NCI-H1048 (cell line): ENCODE measurements at regions not wholly inside any gene's neighbourhood (a gene's known extent, or its start where the extent isn't known, plus 50 kb on each side); places are given as distances from the start of the nearest gene placed in this dataset.
"Not testable (repeated sequence)": the region's sequence is repeated elsewhere in the genome, so short reads cannot be mapped to it uniquely, and the experiment has no call there.

Experiments
- DNase-seq: peaks from one replicate; lab custom pipeline; 2025; lab: John Stamatoyannopoulos, UW

GRCh38 chr12:47481041-47481440, 224.8 kb downstream of the RPAP3 start:
- DNase-seq: no peak

- DNase-seq: no peak
Measured at GRCh38 chr12:47478426-47478825, 227.4 kb downstream of the RPAP3 start.

- DNase-seq: no peak
Measured at GRCh38 chr12:47473091-47473490, 232.7 kb downstream of the RPAP3 start.

GRCh38 chr12:47470349-47470748, 235.5 kb downstream of the RPAP3 start:
- DNase-seq: not testable (repeated sequence)

GRCh38 chr12:47463918-47464317, 241.9 kb downstream of the RPAP3 start:
- not testable (repeated sequence) for DNase-seq

GRCh38 chr12:47458279-47458678, 247.6 kb downstream of the RPAP3 start:
- no peak for DNase-seq

GRCh38 chr12:47449797-47450196, 256.0 kb downstream of the RPAP3 start:
- DNase-seq: no peak

GRCh38 chr12:47442310-47442709, 263.5 kb downstream of the RPAP3 start:
- no peak for DNase-seq

GRCh38 chr12:47441490-47441889, 264.3 kb downstream of the RPAP3 start:
- DNase-seq: no peak

GRCh38 chr12:47438175-47438574, 267.7 kb downstream of the RPAP3 start:
- no peak for DNase-seq

GRCh38 chr12:47437570-47437969, 268.3 kb downstream of the RPAP3 start:
- no peak for DNase-seq

GRCh38 chr12:47433876-47434275, 272.0 kb downstream of the RPAP3 start:
- DNase-seq: no peak

- DNase-seq: not testable (repeated sequence)
Measured at GRCh38 chr12:47426678-47427309, 279.0 kb downstream of the RPAP3 start.

- DNase-seq: no peak
Measured at GRCh38 chr12:47422611-47423010, 283.2 kb downstream of the RPAP3 start.

- DNase-seq: no peak
Measured at GRCh38 chr12:47419497-47419896, 286.3 kb downstream of the RPAP3 start.

GRCh38 chr12:47417955-47418354, 287.9 kb downstream of the RPAP3 start:
- no peak for DNase-seq

- DNase-seq: no peak
Measured at GRCh38 chr12:47417121-47417520, 288.7 kb downstream of the RPAP3 start.

GRCh38 chr12:47415054-47415453, 290.8 kb downstream of the RPAP3 start:
- DNase-seq: no peak

GRCh38 chr12:47414511-47414910, 291.3 kb downstream of the RPAP3 start:
- DNase-seq: no peak

- DNase-seq: no peak
Measured at GRCh38 chr12:47413806-47414205, 292.0 kb downstream of the RPAP3 start.

- no peak for DNase-seq
Measured at GRCh38 chr12:47412601-47413236, 293.1 kb downstream of the RPAP3 start.

- no peak for DNase-seq
Measured at GRCh38 chr12:47411966-47412365, 293.9 kb downstream of the RPAP3 start.

- DNase-seq: no peak
Measured at GRCh38 chr12:47410862-47411261, 295.0 kb downstream of the RPAP3 start.

- DNase-seq: no peak
Measured at GRCh38 chr12:47410383-47410782, 295.4 kb downstream of the RPAP3 start.
